ENCODE measurements at regions not wholly inside any gene's neighbourhood (a gene's known extent, or its start where the extent isn't known, plus 50 kb on each side); places are given as distances from the start of the nearest gene placed in this dataset.

DNA sequence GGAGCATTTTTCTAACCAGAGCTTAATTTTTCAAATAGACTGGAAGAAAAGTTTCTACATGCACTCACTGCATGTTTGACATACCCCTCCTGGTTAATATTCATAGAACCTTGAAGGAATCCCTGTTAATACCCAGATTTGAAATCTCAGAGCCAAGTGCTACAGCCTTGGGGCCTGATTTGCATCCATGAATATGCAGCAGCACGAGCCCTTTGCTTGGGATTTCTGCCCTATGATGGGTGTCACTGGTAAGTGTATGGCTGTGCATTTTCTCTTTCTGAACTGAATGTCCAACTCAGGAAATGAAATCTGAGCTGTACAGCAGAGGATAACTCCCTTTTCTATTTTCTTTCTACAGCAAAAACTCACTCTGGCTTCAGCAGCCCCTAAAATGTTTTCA, 1157.5 kb downstream of the XPNPEP1 start:
- no peak for DNase-seq

DNA sequence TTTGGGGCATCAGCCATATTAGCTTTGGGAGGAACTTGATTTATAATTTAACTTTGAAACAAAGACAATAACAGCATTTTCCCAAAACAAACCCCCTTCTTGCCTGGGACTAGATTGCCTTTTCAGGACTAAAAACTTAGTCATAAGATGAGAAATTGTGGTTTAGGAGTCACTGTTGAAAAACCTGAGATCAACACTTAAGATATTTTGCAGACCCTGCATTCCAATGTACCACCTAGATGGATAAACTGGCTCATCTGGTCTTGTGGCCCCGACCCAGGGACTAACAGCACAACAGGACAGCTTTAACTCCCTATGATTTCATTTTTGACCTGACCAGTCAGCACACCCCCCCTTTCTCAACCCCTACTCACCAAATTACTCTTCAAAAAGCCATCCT, 1165.4 kb downstream of the XPNPEP1 start:
- DNase-seq, result no peak

DNA sequence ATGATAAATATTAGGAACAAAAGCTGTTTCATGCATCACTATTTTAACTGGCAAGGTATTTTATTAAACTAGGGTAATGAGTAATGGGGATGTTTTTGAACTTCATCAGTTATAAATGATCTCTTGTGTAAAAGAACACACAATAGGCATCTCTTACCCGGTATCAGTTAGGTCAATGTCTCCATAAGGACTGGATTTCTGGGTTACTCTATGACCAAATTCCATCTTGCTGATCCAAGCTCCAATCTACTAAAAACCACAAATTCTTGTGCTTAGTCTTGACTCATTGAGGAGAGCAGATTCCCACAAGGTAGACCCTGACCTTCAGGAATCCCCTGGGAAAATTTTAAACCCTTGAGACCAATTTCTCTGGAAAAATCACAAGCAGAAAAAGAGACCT, 1167.7 kb downstream of the XPNPEP1 start:
- peak; percentile 14 for DNase-seq

DNA sequence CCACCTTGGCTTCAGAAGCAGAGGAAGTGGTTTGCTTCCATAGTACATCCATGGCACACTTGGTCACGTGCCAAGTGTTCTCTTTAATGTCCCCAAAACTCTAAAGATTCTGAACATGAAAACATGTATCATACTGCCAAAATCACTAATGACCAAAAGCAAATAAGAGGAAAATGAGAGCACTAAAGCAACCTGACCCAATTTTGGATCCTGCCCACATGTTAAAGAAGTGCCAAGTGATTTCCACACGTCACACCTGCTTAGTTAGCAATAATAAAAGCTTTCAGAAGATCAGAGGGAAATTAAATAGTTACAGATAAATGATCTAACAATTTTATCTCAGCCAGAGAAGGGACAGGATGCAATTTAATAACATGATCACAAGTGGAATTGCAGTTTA, 1170.0 kb downstream of the XPNPEP1 start:
- no peak for DNase-seq

DNA sequence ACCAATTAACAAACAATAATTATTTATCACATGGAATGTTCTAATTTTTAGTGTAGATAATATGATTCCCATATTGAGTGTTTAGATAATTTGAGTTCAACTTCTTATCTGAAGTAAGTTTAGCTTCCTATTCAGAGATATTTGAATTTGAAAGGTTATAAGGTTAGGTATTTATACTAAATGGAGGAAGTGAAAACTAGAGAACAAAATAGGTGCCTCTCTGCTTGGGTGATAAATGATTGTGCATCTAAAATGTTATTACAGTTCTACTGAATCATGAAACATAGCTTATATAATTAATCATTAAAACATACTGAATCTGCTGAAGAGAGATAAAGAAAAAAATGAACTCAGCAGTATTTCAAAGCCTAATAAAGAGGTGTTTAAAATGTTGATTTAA, 1174.3 kb downstream of the XPNPEP1 start:
- DNase-seq, result no peak

DNA sequence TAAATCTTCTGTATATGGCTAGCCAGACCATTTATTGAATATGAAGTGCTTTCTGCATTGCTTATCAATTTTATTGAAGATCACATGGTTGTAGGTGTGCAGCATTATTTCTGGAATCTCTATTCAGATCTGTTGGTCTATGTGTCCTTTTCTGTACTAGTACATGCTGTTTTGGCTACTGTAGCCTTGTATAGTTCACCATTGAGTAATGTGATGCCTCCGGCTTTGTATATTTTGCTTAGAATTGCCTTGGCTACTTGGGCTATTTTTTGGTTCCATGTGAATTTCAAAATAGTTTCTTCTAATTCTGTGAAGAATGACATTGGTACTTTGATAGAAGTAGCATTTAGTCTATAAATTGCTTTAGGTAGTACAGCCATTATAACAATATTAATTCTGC, 1187.2 kb downstream of the XPNPEP1 start:
- DNase-seq, result no peak

DNA sequence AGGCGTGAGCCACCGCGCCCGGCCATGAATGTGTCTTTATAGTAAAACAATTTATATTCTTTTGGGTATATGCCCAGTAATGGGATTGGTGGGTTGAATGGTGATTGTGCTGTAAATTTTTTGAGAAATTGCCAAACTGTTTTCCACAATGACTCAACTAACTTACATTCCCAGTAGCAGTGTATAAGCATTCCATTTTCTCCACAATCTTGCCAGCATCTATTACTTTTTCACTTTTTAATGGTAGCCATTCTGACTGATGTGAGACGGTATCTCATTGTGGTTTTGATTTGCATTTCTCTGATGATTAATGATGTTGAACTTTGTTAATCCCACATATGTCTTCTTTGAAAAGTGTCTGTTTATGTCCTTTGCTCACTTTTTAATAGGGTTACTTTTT, 1187.9 kb downstream of the XPNPEP1 start:
- DNase-seq, result peak; percentile 81

DNA sequence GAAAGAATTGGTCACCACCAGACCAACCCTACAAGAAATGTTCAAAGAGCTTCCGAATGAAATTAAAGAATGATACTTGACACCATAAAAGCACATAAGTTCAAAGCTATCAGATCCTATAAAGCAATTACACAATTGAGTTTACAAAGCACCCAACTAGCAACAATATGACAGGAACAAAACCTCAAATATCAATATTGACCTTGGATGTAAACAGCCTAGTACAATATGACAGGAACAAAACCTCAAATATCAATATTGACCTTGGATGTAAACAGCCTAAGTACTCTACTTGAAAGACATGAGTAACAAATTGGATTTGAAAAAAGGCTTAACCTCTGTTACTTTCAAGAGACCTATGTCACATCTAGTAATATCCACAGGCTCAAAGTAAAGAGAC, 1201.4 kb downstream of the XPNPEP1 start:
- no peak for DNase-seq

DNA sequence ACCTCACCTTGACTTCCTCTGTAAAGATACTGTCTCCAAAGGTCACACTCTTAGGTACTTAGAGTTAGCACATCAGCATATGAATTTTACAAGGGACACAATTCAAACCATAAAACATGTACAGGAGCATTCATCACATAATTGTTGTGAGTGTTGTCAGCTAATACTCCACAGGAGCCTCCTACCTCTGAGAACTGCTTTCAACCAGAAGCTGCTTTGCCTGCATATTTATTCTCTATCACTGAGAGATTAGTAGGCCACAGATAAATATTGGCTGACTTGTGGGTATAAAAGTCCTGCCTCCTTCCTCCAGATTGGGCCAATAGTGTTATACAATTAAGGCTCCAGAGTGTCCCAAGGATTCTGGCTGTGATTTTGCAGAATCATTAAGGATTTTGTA, 1207.0 kb downstream of the XPNPEP1 start:
- DNase-seq, result no peak

DNA sequence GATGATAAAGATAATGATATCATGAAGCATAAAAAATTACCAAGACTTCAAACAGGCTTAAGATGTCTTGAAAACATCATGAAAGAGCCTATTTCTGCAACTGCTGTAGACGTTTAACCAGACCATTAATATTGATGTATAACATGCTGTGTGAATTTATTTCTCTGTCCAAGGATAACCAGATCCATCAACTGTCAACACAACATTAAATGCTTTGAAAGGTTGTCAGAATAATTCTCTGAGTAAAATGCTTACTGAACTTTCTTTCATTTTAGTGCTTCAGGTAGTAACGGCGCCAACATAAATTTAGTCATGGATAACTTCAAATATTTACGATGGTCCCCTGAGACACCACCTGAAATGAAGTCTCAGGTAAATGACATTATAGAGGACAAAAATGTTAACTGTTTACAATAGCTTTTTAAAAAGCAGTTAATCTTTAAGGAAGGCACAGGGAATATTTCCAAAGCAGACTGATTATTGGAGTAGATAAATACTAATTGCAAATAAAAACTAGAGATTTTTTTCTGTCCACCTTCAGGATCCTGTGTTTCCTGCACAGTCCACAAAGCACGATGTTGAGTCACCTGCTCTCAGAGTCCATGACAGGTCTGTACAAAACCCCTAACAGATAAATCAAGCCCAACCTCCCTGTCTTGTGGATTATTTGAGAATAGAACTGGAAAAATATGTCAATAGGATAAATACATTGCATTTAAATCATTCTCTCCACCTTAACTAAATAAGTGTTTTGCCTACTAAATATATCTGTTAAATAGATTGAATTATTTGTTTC, 1213.2 kb downstream of the XPNPEP1 start:
- DNase-seq, result no peak

DNA sequence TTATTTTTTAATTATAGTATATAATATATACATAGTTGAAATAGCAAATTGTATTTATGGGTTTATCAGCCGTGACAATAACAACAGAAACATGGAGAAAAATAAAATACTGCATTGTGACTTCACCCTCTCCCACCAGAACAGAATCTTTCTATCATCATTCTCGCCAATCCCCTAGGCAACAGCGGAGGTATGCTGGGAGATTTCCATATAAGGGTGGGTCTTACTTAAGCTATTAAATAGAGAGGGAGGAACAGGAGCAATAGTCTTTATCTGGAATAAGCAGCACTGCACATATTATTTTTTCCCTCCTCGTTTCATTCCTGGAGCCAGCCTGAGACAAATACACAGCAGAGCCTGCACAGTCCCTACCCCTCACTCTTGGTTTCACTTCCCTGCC, 1214.9 kb downstream of the XPNPEP1 start:
- DNase-seq, result no peak

DNA sequence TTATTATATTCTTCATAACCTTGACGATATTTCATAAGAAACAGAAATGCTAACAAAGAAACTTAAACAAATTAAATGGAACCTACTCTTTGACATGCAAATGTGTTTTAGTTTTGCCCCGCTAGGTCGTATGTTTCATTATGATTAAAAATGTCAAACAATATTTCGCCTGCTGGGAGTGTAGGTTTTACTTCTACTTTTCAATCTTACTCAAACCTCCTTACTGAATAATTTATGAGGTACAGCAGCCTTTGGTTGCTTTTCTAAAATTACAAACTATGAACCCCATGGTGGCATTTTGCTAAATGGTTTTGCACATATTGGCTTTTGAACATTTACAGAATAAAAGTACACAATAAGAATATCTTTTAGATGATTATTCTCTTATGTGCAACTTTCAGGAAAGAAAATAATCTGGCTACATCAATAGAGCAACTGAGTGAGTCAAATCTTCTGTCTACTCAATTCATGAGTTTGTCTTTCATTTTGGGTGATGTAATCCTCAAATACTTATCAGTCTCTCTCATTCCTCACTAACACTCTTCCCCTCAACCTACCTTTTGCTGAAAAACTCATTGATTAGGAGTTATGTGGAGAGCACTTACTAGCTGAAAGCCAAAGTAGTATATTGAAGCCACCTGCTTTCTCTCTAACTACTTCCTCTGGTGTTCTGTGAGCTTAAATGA, 1226.4 kb downstream of the XPNPEP1 start:
- DNase-seq, result no peak

DNA sequence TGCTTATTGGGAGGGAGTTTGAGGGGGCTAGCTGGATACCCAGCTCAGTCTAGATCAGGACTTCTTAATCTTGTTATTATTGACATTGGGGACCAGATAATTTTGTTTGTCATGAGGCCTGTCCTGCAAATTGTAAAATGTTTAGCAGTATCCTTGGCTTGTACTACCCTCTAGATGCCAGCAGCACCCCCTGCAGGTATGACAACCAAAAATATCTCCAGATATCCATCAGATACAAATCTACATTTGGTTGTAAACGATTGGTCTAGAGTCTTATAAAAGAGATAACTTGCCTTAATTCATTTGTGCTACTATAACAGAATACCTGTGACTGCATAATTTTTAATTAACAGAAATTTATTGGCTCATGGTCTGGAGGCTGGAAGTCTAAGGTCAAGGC, 1232.2 kb downstream of the XPNPEP1 start:
- DNase-seq, result no peak

DNA sequence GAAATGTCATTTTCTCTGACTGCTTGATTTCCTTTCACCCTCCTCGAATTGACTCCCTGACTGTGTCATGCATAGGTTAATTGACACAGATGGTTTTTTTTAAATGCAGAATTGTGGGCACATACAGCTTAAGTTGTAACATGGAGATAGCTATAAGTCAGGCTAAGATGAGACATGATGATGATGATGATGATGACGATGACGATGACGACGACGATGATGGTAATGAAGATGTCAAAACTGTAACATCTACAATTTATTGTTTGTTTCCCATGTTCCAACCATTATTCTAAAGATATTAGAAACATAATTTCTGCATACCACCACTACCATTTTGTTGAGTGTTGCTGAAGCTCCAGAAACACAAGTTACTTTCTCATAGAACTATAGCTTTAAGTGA, 1232.8 kb downstream of the XPNPEP1 start:
- DNase-seq, result no peak

DNA sequence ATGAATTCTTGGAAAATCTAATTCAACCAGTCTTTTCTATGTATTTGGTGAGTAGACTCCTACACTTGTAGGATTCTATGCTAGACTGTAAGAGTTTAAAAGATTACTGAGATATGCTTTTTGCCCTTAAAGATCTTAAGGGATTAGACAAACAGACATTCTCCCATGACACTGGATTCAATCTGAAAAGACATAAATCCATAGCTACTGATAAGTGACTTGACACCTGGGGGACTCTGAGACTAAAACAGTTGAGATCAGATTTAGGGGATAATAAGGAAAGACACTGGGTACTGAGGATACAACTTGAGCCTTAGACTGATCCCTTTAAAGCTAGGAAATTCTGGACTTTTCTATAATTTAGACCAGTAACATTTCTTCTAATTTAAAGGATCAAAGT, 1233.4 kb downstream of the XPNPEP1 start:
- DNase-seq, result no peak

DNA sequence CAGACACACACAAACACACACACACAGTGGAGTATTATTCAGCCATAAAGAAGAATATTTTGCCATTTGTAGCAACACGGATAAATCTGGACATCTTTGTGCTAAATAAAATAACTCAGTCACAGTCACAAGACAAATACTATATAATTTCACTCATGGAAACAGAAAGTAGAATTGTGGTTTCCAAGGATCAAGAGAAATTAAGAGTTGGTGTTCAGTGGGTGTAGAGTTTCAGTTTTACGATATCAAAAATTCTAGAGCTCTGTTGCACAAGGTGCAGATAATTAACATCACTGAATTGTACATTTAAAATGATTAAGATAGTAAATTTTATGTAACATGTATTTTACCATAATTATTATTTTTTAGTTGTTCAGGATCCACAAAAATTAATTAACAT, 1235.0 kb downstream of the XPNPEP1 start:
- no peak for DNase-seq

DNA sequence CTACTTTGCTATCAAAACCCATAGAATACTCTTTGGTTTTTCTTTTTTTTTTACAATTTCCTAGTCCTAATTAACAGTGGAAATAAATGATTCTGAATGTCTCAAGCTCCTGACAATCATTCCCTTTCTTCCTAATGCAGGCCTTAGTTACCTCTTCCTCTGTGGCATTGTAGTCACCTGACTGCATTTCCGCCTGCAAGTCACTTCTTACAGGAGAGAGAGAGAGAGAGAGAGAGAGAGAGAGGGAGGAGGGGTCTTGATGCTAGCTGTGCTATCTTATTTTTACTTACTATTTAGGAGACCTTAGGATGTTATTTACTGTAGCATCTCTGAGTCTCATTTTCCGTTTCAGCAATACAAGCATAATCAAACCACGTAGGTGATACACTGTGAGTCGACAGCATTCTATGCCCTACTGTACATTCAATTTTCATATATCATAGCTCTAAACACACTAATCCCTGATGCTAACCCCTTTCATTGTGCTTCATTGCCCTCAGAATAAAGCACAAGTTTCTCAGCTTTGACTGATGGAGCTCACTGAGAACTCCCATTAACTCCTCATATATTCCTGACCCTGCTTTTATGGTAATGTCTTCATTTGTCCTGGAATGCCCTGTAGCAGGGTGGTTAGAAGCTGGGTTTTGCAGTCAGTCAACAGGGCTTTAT, 1237.3 kb downstream of the XPNPEP1 start:
- DNase-seq, result no peak

DNA sequence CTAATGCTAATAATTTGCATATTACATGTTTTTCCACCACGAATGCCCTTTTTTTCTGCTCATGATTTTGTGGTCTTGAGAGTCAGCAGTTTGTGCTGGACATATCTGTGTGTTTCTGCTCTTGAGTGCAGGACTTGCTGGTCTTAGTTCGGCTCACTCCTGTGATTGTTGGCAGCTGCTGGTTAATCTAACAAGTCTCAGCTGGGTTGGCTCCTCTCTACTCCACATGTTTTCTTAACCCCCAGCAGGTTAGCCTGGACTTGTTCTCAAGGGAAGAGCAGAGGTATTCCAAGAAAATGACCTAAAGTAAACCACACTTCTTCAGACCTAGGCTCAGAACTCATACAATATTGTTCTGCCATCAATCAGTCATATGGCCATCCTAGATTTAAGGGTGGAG, 1238.9 kb downstream of the XPNPEP1 start:
- peak; percentile 2 for DNase-seq

DNA sequence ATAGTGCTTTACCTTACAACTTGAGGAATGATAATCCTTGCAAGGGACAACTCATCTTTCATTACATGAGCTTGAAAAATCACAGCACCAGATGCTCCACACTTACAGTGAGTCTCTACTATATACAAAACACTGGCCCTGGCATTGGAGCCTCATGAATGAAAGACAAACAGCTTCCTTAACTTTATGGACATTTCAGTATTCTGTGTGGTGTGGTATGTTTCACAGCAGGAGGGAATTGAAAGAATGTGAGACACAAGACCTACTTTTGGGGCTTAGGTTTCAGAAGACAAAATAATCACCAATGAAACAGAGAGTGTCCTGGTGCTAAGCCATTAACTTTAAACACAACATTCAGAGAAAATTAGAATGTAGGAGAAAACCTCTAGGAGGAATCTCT, 1249.6 kb downstream of the XPNPEP1 start:
- DNase-seq, result no peak

DNA sequence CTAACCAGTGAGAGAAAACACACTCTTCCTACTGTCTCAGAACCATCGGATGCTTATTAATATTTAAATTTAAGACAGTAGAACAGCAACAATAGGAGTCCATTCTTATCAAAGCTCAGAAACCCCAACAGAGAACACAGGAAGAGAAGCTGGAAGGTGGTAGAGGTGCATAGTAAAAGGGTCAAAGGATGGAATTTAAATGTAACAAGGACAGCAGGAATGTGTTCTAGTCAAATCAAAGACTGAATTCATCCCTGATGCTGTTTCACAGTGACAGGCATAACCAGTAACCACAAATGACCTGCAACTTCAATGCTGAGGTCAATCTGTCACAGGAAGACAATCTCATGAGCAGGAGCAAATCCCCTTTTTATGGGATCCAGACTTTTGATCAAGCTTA, 1259.7 kb downstream of the XPNPEP1 start:
- DNase-seq, result no peak

DNA sequence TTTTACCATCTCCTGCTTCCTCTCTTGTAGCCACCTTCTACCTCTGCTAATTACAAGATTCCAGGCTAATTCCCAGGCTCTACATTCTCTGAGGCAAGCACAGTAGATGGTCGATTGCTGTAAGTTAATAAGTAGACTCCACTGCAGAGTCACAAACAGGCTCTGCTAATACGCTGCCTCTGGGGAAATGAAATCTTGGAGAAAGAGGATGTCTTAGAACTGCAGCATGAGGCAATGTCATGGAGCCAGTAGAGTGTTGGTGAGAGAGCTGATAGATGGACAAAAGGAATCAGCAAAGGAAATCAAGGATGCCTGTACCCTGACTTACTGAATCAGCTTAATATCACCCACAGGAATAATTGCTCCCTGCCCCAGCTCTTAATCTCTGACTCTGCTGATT, 1260.3 kb downstream of the XPNPEP1 start:
- DNase-seq, result no peak

DNA sequence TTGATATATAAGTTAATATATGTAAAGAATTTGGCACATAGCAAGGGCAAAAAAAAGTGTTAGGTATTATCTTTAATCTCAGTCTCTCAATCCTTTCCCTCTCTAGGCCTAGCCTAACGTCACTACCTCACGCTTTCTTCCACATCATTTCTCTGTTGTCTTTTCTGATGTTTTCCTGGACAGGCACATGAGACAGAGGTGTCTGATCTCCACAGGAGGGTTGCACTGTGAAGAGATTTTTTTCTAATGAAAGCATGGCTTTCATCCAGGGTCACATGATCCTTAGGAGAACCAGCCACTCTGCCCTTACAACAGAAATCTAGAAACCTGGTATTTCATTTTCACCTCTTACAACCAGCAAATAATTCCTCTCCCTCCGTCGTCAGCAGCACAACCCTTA, 1268.3 kb downstream of the XPNPEP1 start:
- DNase-seq, result no peak

DNA sequence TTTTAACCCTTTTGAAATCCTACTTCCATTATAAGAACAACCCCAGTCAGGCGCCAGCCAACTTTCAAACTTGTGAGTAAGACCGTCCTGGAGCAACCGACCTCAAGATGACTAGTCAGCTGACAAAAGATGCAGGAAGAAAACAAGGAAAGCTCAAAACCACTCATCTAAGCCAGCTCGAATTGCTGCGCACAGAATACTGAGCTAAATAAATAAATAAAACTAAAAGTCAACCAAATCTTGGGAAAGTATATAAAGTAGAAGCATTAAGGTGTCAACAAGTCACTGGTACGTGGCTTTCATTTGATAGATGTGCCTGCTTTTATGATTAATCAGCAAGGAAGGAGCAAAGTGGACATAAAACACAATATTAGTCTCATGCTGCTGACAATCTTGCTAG, 1269.8 kb downstream of the XPNPEP1 start:
- DNase-seq, result no peak

DNA sequence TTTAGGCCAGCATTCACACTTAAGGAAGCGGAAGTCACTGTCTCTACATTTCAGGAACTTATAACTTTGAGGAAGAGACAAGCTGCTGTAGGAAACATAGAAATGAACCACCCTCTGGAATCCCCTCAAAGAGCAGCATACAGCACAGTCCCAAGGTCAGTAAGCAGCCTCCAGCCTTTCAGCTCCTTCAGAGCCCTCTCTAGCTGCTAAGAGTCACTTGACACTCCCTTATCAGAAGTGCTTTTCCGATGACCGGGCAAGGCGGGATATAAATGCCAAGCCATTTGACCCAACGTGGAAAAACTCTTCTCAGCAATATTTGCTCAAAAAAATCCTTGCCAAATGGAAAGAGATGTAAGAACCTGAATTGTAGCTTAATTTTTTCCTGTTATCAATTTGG, 1284.3 kb downstream of the XPNPEP1 start:
- no peak for DNase-seq
